ENCODE measurements at regions not wholly inside any gene's neighbourhood (a gene's known extent, or its start where the extent isn't known, plus 50 kb on each side); places are given as distances from the start of the nearest gene placed in this dataset.

- Histone ChIP-seq H3K36me3 (ENCODE audit: control insufficient read depth, insufficient read depth, low read length) (no peaks in the 10 kb centered on the region), H3K4me3 (ENCODE audit: insufficient read depth, low read depth, low read length) (no peak overlapping the region), H3K4me1 (ENCODE audit: control insufficient read depth, insufficient read depth, low read length) (no peaks in the 10 kb centered on the region), H3K9me3 (ENCODE audit: control insufficient read depth, low read length) (no peaks in the 10 kb centered on the region), H3K27me3 (ENCODE audit: control insufficient read depth, insufficient read depth, low read length, poor library complexity, severe bottlenecking) (no peaks in the 10 kb centered on the region), H3K27ac (ENCODE audit: insufficient read depth, low read depth, low read length, poor library complexity, severe bottlenecking) (no peak overlapping the region)
- 64 to 67% methylated on average over 3 of the region's 3 CpGs for WGBS, 2 experiments
These were observed 497.6 kb upstream of the FAM98A start for GRCh38 chr2:34096562-34097171.

GRCh38 chr2:34093790-34094189 is 494.7 kb upstream of the FAM98A start:
- 90 to 100% methylated on average over 2 to 3 of the region's 3 CpGs for WGBS, 2 experiments
- H3K36me3 ChIP-seq (ENCODE audit: control insufficient read depth, insufficient read depth, low read length): no peaks in the 10 kb centered on the region
- no peaks in the 10 kb centered on the region for H3K9me3 ChIP-seq (ENCODE audit: control insufficient read depth, low read length)
- no peak overlapping the region for H3K4me3 ChIP-seq (ENCODE audit: insufficient read depth, low read depth, low read length)
- H3K27ac ChIP-seq (ENCODE audit: insufficient read depth, low read depth, low read length, poor library complexity, severe bottlenecking): no peak overlapping the region
- H3K27me3 ChIP-seq (ENCODE audit: control insufficient read depth, insufficient read depth, low read length, poor library complexity, severe bottlenecking): no peaks in the 10 kb centered on the region
- no peaks in the 10 kb centered on the region for H3K4me1 ChIP-seq (ENCODE audit: control insufficient read depth, insufficient read depth, low read length)

GRCh38 chr2:34070196-34070595 is 471.1 kb upstream of the FAM98A start:
- no peak overlapping the region for H3K27ac ChIP-seq (ENCODE audit: insufficient read depth, low read depth, low read length, poor library complexity, severe bottlenecking)
- H3K9me3 ChIP-seq (ENCODE audit: control insufficient read depth, low read length): no peaks in the 10 kb centered on the region
- H3K4me3 ChIP-seq (ENCODE audit: insufficient read depth, low read depth, low read length): no peak overlapping the region
- no peaks in the 10 kb centered on the region for H3K36me3 ChIP-seq (ENCODE audit: control insufficient read depth, insufficient read depth, low read length)
- WGBS, 2 experiments: 86 to 96% methylated on average over 2 of the region's 2 CpGs
- no peaks in the 10 kb centered on the region for H3K4me1 ChIP-seq (ENCODE audit: control insufficient read depth, insufficient read depth, low read length)
- no peaks in the 10 kb centered on the region for H3K27me3 ChIP-seq (ENCODE audit: control insufficient read depth, insufficient read depth, low read length, poor library complexity, severe bottlenecking)

- no peaks in the 10 kb centered on the region for H3K36me3 ChIP-seq (ENCODE audit: control insufficient read depth, insufficient read depth, low read length)
- no peaks in the 10 kb centered on the region for H3K9me3 ChIP-seq (ENCODE audit: control insufficient read depth, low read length)
- H3K4me3 ChIP-seq (ENCODE audit: insufficient read depth, low read depth, low read length): no peak overlapping the region
- H3K4me1 ChIP-seq (ENCODE audit: control insufficient read depth, insufficient read depth, low read length): no peaks in the 10 kb centered on the region
- no peaks in the 10 kb centered on the region for H3K27me3 ChIP-seq (ENCODE audit: control insufficient read depth, insufficient read depth, low read length, poor library complexity, severe bottlenecking)
- H3K27ac ChIP-seq (ENCODE audit: insufficient read depth, low read depth, low read length, poor library complexity, severe bottlenecking): no peak overlapping the region
These were observed 470.5 kb upstream of the FAM98A start for GRCh38 chr2:34069604-34070003.

GRCh38 chr2:34050413-34050812 is 451.3 kb upstream of the FAM98A start:
- Histone ChIP-seq H3K27ac (ENCODE audit: insufficient read depth, low read depth, low read length, poor library complexity, severe bottlenecking) (no peak overlapping the region), H3K4me3 (ENCODE audit: insufficient read depth, low read depth, low read length) (no peak overlapping the region), H3K9me3 (ENCODE audit: control insufficient read depth, low read length) (no peaks in the 10 kb centered on the region), H3K27me3 (ENCODE audit: control insufficient read depth, insufficient read depth, low read length, poor library complexity, severe bottlenecking) (no peaks in the 10 kb centered on the region), H3K4me1 (ENCODE audit: control insufficient read depth, insufficient read depth, low read length) (no peaks in the 10 kb centered on the region), H3K36me3 (ENCODE audit: control insufficient read depth, insufficient read depth, low read length) (no peaks in the 10 kb centered on the region)

- Histone ChIP-seq H3K27me3 (ENCODE audit: control insufficient read depth, insufficient read depth, low read length, poor library complexity, severe bottlenecking) (no peaks in the 10 kb centered on the region), H3K4me3 (ENCODE audit: insufficient read depth, low read depth, low read length) (no peak overlapping the region), H3K4me1 (ENCODE audit: control insufficient read depth, insufficient read depth, low read length) (no peaks in the 10 kb centered on the region), H3K9me3 (ENCODE audit: control insufficient read depth, low read length) (no peaks in the 10 kb centered on the region), H3K27ac (ENCODE audit: insufficient read depth, low read depth, low read length, poor library complexity, severe bottlenecking) (no peak overlapping the region), H3K36me3 (ENCODE audit: control insufficient read depth, insufficient read depth, low read length) (no peaks in the 10 kb centered on the region)
- 94 to 96% methylated on average over 5 of the region's 5 CpGs for WGBS, 2 experiments
These were observed 446.1 kb upstream of the FAM98A start for GRCh38 chr2:34045101-34045655.

GRCh38 chr2:34037886-34038285 is 438.8 kb upstream of the FAM98A start:
- Histone ChIP-seq H3K4me3 (ENCODE audit: insufficient read depth, low read depth, low read length) (no peak overlapping the region), H3K4me1 (ENCODE audit: control insufficient read depth, insufficient read depth, low read length) (no peaks in the 10 kb centered on the region), H3K9me3 (ENCODE audit: control insufficient read depth, low read length) (no peaks in the 10 kb centered on the region), H3K36me3 (ENCODE audit: control insufficient read depth, insufficient read depth, low read length) (no peaks in the 10 kb centered on the region), H3K27me3 (ENCODE audit: control insufficient read depth, insufficient read depth, low read length, poor library complexity, severe bottlenecking) (no peaks in the 10 kb centered on the region), H3K27ac (ENCODE audit: insufficient read depth, low read depth, low read length, poor library complexity, severe bottlenecking) (no peak overlapping the region)
- no CpG with 5 or more reads among the region's 1 CpG for WGBS, 2 experiments

GRCh38 chr2:34037157-34037556 is 438.1 kb upstream of the FAM98A start:
- no peak overlapping the region for H3K27ac ChIP-seq (ENCODE audit: insufficient read depth, low read depth, low read length, poor library complexity, severe bottlenecking)
- H3K9me3 ChIP-seq (ENCODE audit: control insufficient read depth, low read length): no peaks in the 10 kb centered on the region
- H3K27me3 ChIP-seq (ENCODE audit: control insufficient read depth, insufficient read depth, low read length, poor library complexity, severe bottlenecking): no peaks in the 10 kb centered on the region
- 88 to 91% methylated on average over 3 of the region's 3 CpGs for whole genome bisulfite sequencing, 2 experiments
- H3K36me3 ChIP-seq (ENCODE audit: control insufficient read depth, insufficient read depth, low read length): no peaks in the 10 kb centered on the region
- H3K4me1 ChIP-seq (ENCODE audit: control insufficient read depth, insufficient read depth, low read length): no peaks in the 10 kb centered on the region
- no peak overlapping the region for H3K4me3 ChIP-seq (ENCODE audit: insufficient read depth, low read depth, low read length)

- Histone ChIP-seq H3K27me3 (ENCODE audit: control insufficient read depth, insufficient read depth, low read length, poor library complexity, severe bottlenecking) (no peaks in the 10 kb centered on the region), H3K27ac (ENCODE audit: insufficient read depth, low read depth, low read length, poor library complexity, severe bottlenecking) (no peak overlapping the region), H3K4me1 (ENCODE audit: control insufficient read depth, insufficient read depth, low read length) (no peaks in the 10 kb centered on the region), H3K36me3 (ENCODE audit: control insufficient read depth, insufficient read depth, low read length) (no peaks in the 10 kb centered on the region), H3K9me3 (ENCODE audit: control insufficient read depth, low read length) (no peaks in the 10 kb centered on the region), H3K4me3 (ENCODE audit: insufficient read depth, low read depth, low read length) (no peak overlapping the region)
- 91% methylated on average over 1 of the region's 1 CpG; no CpG with 5 or more reads in 1 of the 2 experiments for WGBS, 2 experiments
These were observed 432.0 kb upstream of the FAM98A start for GRCh38 chr2:34031097-34031496.

- 91 to 93% methylated on average over 1 of the region's 1 CpG for WGBS, 2 experiments
- no peaks in the 10 kb centered on the region for H3K27me3 ChIP-seq (ENCODE audit: control insufficient read depth, insufficient read depth, low read length, poor library complexity, severe bottlenecking)
- H3K9me3 ChIP-seq (ENCODE audit: control insufficient read depth, low read length): no peaks in the 10 kb centered on the region
- H3K4me3 ChIP-seq (ENCODE audit: insufficient read depth, low read depth, low read length): no peak overlapping the region
- H3K4me1 ChIP-seq (ENCODE audit: control insufficient read depth, insufficient read depth, low read length): no peaks in the 10 kb centered on the region
- H3K36me3 ChIP-seq (ENCODE audit: control insufficient read depth, insufficient read depth, low read length): no peaks in the 10 kb centered on the region
- H3K27ac ChIP-seq (ENCODE audit: insufficient read depth, low read depth, low read length, poor library complexity, severe bottlenecking): no peak overlapping the region
These were observed 431.2 kb upstream of the FAM98A start for GRCh38 chr2:34030273-34030672.

- WGBS, 2 experiments: 82% methylated on average over 2 to 3 of the region's 3 CpGs
- H3K4me3 ChIP-seq (ENCODE audit: insufficient read depth, low read depth, low read length): no peak overlapping the region
- no peaks in the 10 kb centered on the region for H3K4me1 ChIP-seq (ENCODE audit: control insufficient read depth, insufficient read depth, low read length)
- no peak overlapping the region for H3K27ac ChIP-seq (ENCODE audit: insufficient read depth, low read depth, low read length, poor library complexity, severe bottlenecking)
- H3K9me3 ChIP-seq (ENCODE audit: control insufficient read depth, low read length): no peaks in the 10 kb centered on the region
- no peaks in the 10 kb centered on the region for H3K36me3 ChIP-seq (ENCODE audit: control insufficient read depth, insufficient read depth, low read length)
- H3K27me3 ChIP-seq (ENCODE audit: control insufficient read depth, insufficient read depth, low read length, poor library complexity, severe bottlenecking): no peaks in the 10 kb centered on the region
These were observed 430.0 kb upstream of the FAM98A start for GRCh38 chr2:34029073-34029472.

All from ectodermal cell (in vitro differentiated cells).